Uterus (tissue), 3 donors: ENCODE measurements at regions not wholly inside any gene's neighbourhood (a gene's known extent, or its start where the extent isn't known, plus 50 kb on each side); places are given as distances from the start of the nearest gene placed in this dataset.
A peak's percentile ranks its signal among the peaks of the same experiment; 100 is the strongest.

Experiments used
- DNase-seq, 2 donors: peaks; one replicate each; pipeline ENCODE4 v3.0.0-alpha.2; 2019 to 2020
- H3K27ac ChIP-seq, 2 donors: fragments of 200-600 bp; sonication (generic); 1 replicate in 1 of 2; 2 replicates in 1 of 2; pipeline ENCODE4 v1.5.1; 2016 to 2018
- H3K27me3 ChIP-seq, 2 donors: fragments of 200-600 bp; sonication (generic); one replicate each; pipeline ENCODE4 v1.5.1; 2018 to 2019; ENCODE audit warnings: control low read depth in 1 of 2
- H3K36me3 ChIP-seq, 2 donors: fragments of 200-600 bp; sonication (generic); one replicate each; pipeline ENCODE4 v1.5.1; 2019; ENCODE audit warnings: control low read depth in 1 of 2
- H3K4me1 ChIP-seq, 2 donors: fragments of 200-600 bp; sonication (generic); one replicate each; pipeline ENCODE4 v1.5.1; 2018 to 2019; ENCODE audit warnings: control low read depth in 1 of 2
- H3K4me3 ChIP-seq, 2 donors: fragments of 200-600 bp; sonication (generic); 1 replicate in 1 of 2; 2 replicates in 1 of 2; pipeline ENCODE4 v1.5.1; 2018 to 2019; ENCODE audit warnings: mild to moderate bottlenecking in 1 of 2
- H3K9me3 ChIP-seq, 2 donors: fragments of 200-600 bp; sonication (generic); one replicate each; pipeline ENCODE4 v1.5.1; 2019; ENCODE audit warnings: control low read depth in 1 of 2
- POLR2A ChIP-seq, 2 donors: fragments of 450-650 bp; IDR thresholded peaks; one replicate each; pipeline ENCODE4 v1.6.1; 2016; ENCODE audit warnings: antibody characterized with exemption in 2 of 2, mild to moderate bottlenecking in 1 of 2, moderate library complexity in 1 of 2
- intact Hi-C: fragments of 100-400 bp; cut with DNase I; formaldehyde crosslinking; loops from one replicate; pipeline ENCODE4 v1.15.1; 2023; ENCODE audit warnings: low total_unique reads
- TF ChIP-seq, protein P1 (sequence below), 4 experiments: fragments of 200-600 bp in 2 of 4; fragments of 450-650 bp in 2 of 4; sonication (generic) in 2 of 4; IDR thresholded peaks; one replicate each; pipeline ENCODE4 v1.5.1; 2016 to 2019; ENCODE audit warnings: antibody characterized with exemption in 4 of 4, mild to moderate bottlenecking in 2 of 4, moderate library complexity in 1 of 4
- donor health status: DM: yes; HTN: yes; CAD: no.

DNA sequence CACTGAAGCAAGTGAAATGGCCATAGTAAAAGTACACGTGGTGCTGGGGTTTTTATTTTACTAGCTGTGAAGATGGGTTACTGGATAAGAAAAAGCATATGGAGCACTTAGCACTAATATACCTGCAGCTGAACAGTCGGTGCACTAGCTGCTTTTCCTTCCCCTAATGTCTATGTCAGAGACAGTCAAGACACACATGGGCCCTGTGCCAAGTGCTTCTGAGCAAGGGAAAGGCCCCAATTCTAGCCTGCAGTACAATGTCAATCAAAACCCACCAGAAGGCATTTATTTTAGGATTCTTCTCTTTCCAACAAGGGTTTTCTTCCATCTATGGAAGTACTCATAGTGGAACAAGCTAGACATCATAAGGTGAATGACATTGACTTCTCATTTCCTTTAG is 716.7 kb downstream of the CCSER2 start:
- no peaks in the 10 kb centered on the region for H3K4me1 ChIP-seq
- TF ChIP-seq, protein P1, sequence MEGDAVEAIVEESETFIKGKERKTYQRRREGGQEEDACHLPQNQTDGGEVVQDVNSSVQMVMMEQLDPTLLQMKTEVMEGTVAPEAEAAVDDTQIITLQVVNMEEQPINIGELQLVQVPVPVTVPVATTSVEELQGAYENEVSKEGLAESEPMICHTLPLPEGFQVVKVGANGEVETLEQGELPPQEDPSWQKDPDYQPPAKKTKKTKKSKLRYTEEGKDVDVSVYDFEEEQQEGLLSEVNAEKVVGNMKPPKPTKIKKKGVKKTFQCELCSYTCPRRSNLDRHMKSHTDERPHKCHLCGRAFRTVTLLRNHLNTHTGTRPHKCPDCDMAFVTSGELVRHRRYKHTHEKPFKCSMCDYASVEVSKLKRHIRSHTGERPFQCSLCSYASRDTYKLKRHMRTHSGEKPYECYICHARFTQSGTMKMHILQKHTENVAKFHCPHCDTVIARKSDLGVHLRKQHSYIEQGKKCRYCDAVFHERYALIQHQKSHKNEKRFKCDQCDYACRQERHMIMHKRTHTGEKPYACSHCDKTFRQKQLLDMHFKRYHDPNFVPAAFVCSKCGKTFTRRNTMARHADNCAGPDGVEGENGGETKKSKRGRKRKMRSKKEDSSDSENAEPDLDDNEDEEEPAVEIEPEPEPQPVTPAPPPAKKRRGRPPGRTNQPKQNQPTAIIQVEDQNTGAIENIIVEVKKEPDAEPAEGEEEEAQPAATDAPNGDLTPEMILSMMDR (IDR thresholded peaks at IDR 0.05) = no peak
- TF ChIP-seq POLR2A (IDR thresholded peaks at IDR 0.05) = no peak
- H3K27ac ChIP-seq = no peak overlapping the region
- H3K27me3 ChIP-seq = no peaks in the 10 kb centered on the region
- no peaks in the 10 kb centered on the region for H3K9me3 ChIP-seq
- no peak overlapping the region for H3K4me3 ChIP-seq
- no peak for DNase-seq
- intact Hi-C loops = no loop called here
- no peaks in the 10 kb centered on the region for H3K36me3 ChIP-seq

DNA sequence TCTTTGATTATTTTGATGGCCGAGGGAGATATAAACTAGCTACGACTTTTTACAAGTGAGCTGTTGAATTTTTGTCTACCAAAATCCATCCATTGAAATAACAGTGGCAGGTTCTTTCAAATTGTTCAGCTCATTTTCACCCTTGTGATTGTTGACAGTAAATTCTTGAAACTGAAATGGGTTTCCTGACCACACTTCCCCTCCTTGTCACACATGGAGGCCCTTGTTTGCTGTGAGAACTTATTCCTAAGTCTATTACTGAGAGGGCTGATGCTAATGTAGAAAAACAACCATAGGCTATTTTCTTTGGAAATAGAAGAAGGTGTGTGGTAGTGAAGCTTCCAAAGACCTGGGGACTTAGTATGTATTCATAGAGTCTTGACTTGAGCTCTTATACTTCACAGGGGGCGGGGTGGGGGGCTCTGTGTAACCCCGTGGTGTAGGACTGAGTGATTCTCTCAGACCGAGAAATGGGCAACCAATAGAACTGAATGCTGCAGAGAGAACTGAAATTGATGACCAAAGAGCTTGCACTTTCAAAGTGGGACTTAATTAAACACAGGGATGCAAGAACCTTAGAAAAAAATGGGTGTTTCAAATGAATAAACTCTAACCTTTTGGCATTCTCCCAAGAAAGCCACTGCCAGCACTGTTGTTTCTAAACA is 718.9 kb downstream of the CCSER2 start:
- Histone ChIP-seq H3K27me3 (no peaks in the 10 kb centered on the region), H3K9me3 (no peaks in the 10 kb centered on the region), H3K4me3 (no peak overlapping the region), H3K27ac (no peak overlapping the region), H3K36me3 (no peaks in the 10 kb centered on the region), H3K4me1 (no peaks in the 10 kb centered on the region)
- intact Hi-C loops = no loop called here
- no peak for TF ChIP-seq POLR2A (IDR thresholded peaks at IDR 0.05)
- TF ChIP-seq, protein P1 (IDR thresholded peaks at IDR 0.05) = no peak
- DNase-seq = no peak

DNA sequence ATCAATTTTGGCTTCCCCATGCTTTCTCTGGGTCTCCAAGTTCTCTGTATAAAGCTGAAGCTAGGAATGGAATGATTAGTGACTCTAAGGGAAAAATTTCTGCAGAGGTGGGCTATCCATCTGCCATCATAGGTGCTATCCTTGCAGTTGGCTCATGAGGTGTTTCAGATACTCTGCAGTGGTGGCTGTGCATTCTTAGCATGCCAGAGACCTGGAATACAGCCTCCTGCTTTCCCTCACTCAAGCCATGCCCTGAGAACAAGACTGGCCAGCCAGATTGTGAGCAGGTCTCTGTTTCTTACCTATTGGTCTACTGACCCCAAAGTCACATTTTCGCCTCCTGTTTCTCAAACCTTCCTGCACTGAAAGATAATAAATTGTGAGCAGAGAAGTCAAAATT is 719.6 kb downstream of the CCSER2 start:
- Histone ChIP-seq H3K9me3 (no peaks in the 10 kb centered on the region), H3K27me3 (no peaks in the 10 kb centered on the region), H3K4me1 (no peaks in the 10 kb centered on the region), H3K4me3 (no peak overlapping the region), H3K27ac (no peak overlapping the region), H3K36me3 (no peaks in the 10 kb centered on the region)
- DNase-seq = no peak
- TF ChIP-seq, protein P1 (IDR thresholded peaks at IDR 0.05) = no peak
- no peak for TF ChIP-seq POLR2A (IDR thresholded peaks at IDR 0.05)
- intact Hi-C loops = no loop called here

DNA sequence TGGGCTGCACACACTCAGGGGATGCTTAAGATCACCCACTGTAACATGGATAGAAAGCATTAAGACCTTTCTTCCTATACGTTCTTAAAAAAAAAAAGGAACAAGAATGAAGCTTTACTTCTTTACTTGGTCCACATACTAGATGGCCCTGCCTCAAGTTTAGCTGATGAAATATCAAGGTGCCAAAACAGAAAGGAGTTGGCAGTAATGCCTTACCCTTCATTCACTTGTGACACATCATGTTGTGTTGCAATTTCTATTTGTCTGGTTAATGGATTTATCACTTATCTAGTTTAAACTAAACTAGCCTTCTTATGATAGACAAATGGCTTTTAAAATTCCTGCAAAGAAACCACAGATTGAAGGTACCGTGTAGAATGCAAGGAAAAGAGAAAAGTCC is 720.3 kb downstream of the CCSER2 start:
- Histone ChIP-seq H3K27me3 (no peaks in the 10 kb centered on the region), H3K4me3 (no peak overlapping the region), H3K27ac (no peak overlapping the region), H3K9me3 (no peaks in the 10 kb centered on the region), H3K4me1 (no peaks in the 10 kb centered on the region), H3K36me3 (no peaks in the 10 kb centered on the region)
- DNase-seq = no peak
- TF ChIP-seq, protein P1 (IDR thresholded peaks at IDR 0.05) = no peak
- TF ChIP-seq POLR2A (IDR thresholded peaks at IDR 0.05) = no peak
- intact Hi-C loops = no loop called here

DNA sequence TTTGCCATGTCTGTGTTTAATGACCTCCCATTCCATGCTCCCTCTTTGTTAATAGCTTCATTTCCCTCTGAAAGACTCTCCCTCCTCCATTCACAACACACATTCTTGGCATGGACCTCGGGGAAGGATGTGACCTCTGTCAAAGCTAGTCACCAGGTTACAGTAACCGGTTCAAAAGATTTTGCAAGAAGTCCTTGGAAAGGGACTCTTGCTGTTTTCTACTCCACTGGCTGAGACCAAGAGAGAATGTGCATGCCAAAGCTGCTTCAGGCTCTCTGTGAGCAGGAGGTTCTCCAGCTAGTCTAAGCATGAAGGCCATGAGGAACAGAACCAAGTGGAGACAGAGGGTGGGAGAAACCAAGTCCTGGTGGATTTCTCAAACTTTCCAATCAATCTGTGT is 732.6 kb downstream of the CCSER2 start:
- H3K36me3 ChIP-seq = no peaks in the 10 kb centered on the region
- no peaks in the 10 kb centered on the region for H3K9me3 ChIP-seq
- TF ChIP-seq POLR2A (IDR thresholded peaks at IDR 0.05) = no peak
- TF ChIP-seq, protein P1 (IDR thresholded peaks at IDR 0.05) = no peak
- H3K4me1 ChIP-seq = no peaks in the 10 kb centered on the region
- no peak overlapping the region for H3K4me3 ChIP-seq
- no peak overlapping the region for H3K27ac ChIP-seq
- peak; percentile 13 to 18 for DNase-seq
- H3K27me3 ChIP-seq = no peaks in the 10 kb centered on the region
- intact Hi-C loops = no loop called here
